GM19324 (cell line): ENCODE measurements at regions not wholly inside any gene's neighbourhood (a gene's known extent, or its start where the extent isn't known, plus 50 kb on each side); places are given as distances from the start of the nearest gene placed in this dataset.

Source experiments
- ATAC-seq: cut with Tn5 transposase; IDR thresholded peaks from one replicate; pipeline ENCODE4 v1.9.1; 2021; ENCODE audit warnings: mild to moderate bottlenecking, moderate library complexity; ENCODE audit not compliant: unreplicated experiment, low FRiP score

- ATAC-seq = no peak
Measured at GRCh38 chr11:10622108-10622507, 53.6 kb upstream of the LYVE1 start.

GRCh38 chr11:10619131-10619680, 50.7 kb upstream of the LYVE1 start:
- no peak for ATAC-seq

- no peak for ATAC-seq
Measured at GRCh38 chr11:10618490-10618889, 50.0 kb upstream of the LYVE1 start.
